Upper lobe of right lung (tissue), 1 donor: ENCODE measurements at regions not wholly inside any gene's neighbourhood (a gene's known extent, or its start where the extent isn't known, plus 50 kb on each side); places are given as distances from the start of the nearest gene placed in this dataset.
A peak's percentile ranks its signal among the peaks of the same experiment; 100 is the strongest.

Experiments used
- ATAC-seq: fragments of 200-7000 bp; cut with Tn5 transposase; one replicate; pipeline ENCODE4 v1.9.1; 2020; ENCODE audit warnings: mild to moderate bottlenecking, moderate library complexity
- DNase-seq: peaks from one replicate; pipeline ENCODE4 v3.0.0-alpha.2; 2020
- H3K27ac ChIP-seq: fragments of 200-600 bp; one replicate; pipeline ENCODE4 v1.8.0; 2022
- H3K27me3 ChIP-seq: fragments of 200-600 bp; one replicate; pipeline ENCODE4 v1.8.0; 2022; ENCODE audit warnings: mild to moderate bottlenecking
- H3K36me3 ChIP-seq: fragments of 200-600 bp; one replicate; pipeline ENCODE4 v1.8.0; 2022
- H3K4me1 ChIP-seq: fragments of 200-600 bp; one replicate; pipeline ENCODE4 v1.8.0; 2022
- H3K4me3 ChIP-seq: fragments of 200-600 bp; one replicate; pipeline ENCODE4 v1.8.0; 2022; ENCODE audit warnings: mild to moderate bottlenecking
- H3K9me3 ChIP-seq: fragments of 200-600 bp; one replicate; pipeline ENCODE4 v1.8.0; 2022
- CTCF ChIP-seq: fragments of 200-600 bp; IDR thresholded peaks from one replicate; pipeline ENCODE4 v1.8.0; 2022; ENCODE audit warnings: antibody characterized with exemption
- intact Hi-C: fragments of 100-400 bp; cut with DNase I; formaldehyde crosslinking; loops from one replicate; pipeline ENCODE4 v1.11.0; 2022
- donor health status: DM: no; HTN: yes; CAD: no; lungs with severe emphysema.

- Histone ChIP-seq H3K9me3 (no peaks in the 10 kb centered on the region), H3K4me1 (no peaks in the 10 kb centered on the region), H3K27ac (no peak overlapping the region), H3K27me3 (no peaks in the 10 kb centered on the region), H3K4me3 (no peak overlapping the region), H3K36me3 (no peaks in the 10 kb centered on the region)
- intact Hi-C loops, result no loop called here
- ATAC-seq (no peak), DNase-seq (no peak)
- no peak for TF ChIP-seq CTCF
These were observed 196.8 kb downstream of the PTN start for GRCh38 chr7:137146552-137147337.

- Histone ChIP-seq H3K36me3 (no peaks in the 10 kb centered on the region), H3K9me3 (no peaks in the 10 kb centered on the region), H3K27ac (no peak overlapping the region), H3K27me3 (no peaks in the 10 kb centered on the region), H3K4me1 (no peaks in the 10 kb centered on the region), H3K4me3 (no peak overlapping the region)
- no peak for DNase-seq
- no peak for ATAC-seq
- no peak for TF ChIP-seq CTCF
- intact Hi-C loops, result no loop called here
These were observed 197.5 kb downstream of the PTN start for GRCh38 chr7:137146012-137146455.

- H3K36me3 ChIP-seq, result no peaks in the 10 kb centered on the region
- ATAC-seq (no peak), DNase-seq (no peak)
- no peak for TF ChIP-seq CTCF
- no peaks in the 10 kb centered on the region for H3K27me3 ChIP-seq
- intact Hi-C loops, result no loop called here
- H3K4me1 ChIP-seq, result no peaks in the 10 kb centered on the region
- H3K4me3 ChIP-seq, result no peak overlapping the region
- no peak overlapping the region for H3K27ac ChIP-seq
- no peaks in the 10 kb centered on the region for H3K9me3 ChIP-seq
These were observed 201.2 kb downstream of the PTN start for GRCh38 chr7:137142376-137142775.

- Histone ChIP-seq H3K9me3 (no peaks in the 10 kb centered on the region), H3K27me3 (no peaks in the 10 kb centered on the region), H3K4me3 (no peak overlapping the region), H3K4me1 (no peaks in the 10 kb centered on the region), H3K27ac (no peak overlapping the region), H3K36me3 (no peaks in the 10 kb centered on the region)
- intact Hi-C loops, result no loop called here
- no peak for DNase-seq
- no peak for ATAC-seq
- TF ChIP-seq CTCF, result no peak
These were observed 207.7 kb downstream of the PTN start for GRCh38 chr7:137135654-137136350.

GRCh38 chr7:137130751-137131158 is 212.8 kb downstream of the PTN start:
- Histone ChIP-seq H3K4me1 (no peaks in the 10 kb centered on the region), H3K27ac (no peak overlapping the region), H3K36me3 (no peaks in the 10 kb centered on the region), H3K9me3 (no peaks in the 10 kb centered on the region), H3K27me3 (no peaks in the 10 kb centered on the region), H3K4me3 (no peak overlapping the region)
- DNase-seq, result no peak
- no peak for TF ChIP-seq CTCF
- peak; percentile 89 for ATAC-seq
- intact Hi-C loops, result no loop called here
